Astrocyte of the cerebellum (primary cell): ENCODE measurements at regions not wholly inside any gene's neighbourhood (a gene's known extent, or its start where the extent isn't known, plus 50 kb on each side); places are given as distances from the start of the nearest gene placed in this dataset.
A peak's percentile ranks its signal among the peaks of the same experiment; 100 is the strongest.
"Not testable (repeated sequence)": the region's sequence is repeated elsewhere in the genome, so short reads cannot be mapped to it uniquely, and the experiment has no call there.

Experiments
- DNase-seq: peaks from one replicate; pipeline ENCODE4 v3.0.0-alpha.2; 2011; ENCODE audit warnings: low read depth
- H3K4me3 ChIP-seq: 2 replicates; pipeline ENCODE4 v1.5.1; 2011; ENCODE audit warnings: mild to moderate bottlenecking, low read depth, low read length, moderate library complexity
- CTCF ChIP-seq: IDR thresholded peaks from 2 replicates; pipeline ENCODE4 v1.5.1; 2012; ENCODE audit warnings: low read length, low read depth, moderate library complexity, mild to moderate bottlenecking; ENCODE audit errors: missing control alignments
- in situ Hi-C: cut with HindIII; loops from 2 replicates; pipeline ENCODE4 v1.10.0; 2017; ENCODE audit warnings: low sequenced_read_pairs

- in situ Hi-C loops = no loop called here
- no peak overlapping the region for H3K4me3 ChIP-seq
- peak; percentile 2 for DNase-seq
- TF ChIP-seq CTCF = no peak
Observed at GRCh38 chr14:37824939-37825712, 229.7 kb downstream of the TTC6 start.

DNA sequence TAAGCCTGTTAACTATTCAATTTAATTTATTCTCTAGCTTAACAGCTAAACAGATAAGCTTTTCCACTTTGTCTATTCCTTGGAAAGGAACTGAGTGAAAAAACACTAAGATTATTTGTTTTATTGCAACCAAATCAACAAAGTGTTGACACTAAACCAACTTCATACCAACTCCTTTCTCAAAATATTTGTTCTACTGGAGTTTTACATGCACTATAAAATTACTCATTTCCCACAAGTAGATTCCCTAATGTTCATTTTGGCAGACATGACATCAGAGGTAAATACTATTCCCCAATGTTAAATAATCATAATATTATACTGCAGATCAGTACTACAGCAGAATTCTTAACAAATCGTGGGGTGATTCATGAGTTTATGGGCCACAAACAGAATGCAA, 231.4 kb downstream of the TTC6 start:
- no peak for TF ChIP-seq CTCF
- in situ Hi-C loops = no loop called here
- H3K4me3 ChIP-seq = no peak overlapping the region
- no peak for DNase-seq

GRCh38 chr14:37830271-37830670, 234.8 kb downstream of the TTC6 start:
- no peak overlapping the region for H3K4me3 ChIP-seq
- DNase-seq = no peak
- TF ChIP-seq CTCF = no peak
- in situ Hi-C loops = no loop called here

DNA sequence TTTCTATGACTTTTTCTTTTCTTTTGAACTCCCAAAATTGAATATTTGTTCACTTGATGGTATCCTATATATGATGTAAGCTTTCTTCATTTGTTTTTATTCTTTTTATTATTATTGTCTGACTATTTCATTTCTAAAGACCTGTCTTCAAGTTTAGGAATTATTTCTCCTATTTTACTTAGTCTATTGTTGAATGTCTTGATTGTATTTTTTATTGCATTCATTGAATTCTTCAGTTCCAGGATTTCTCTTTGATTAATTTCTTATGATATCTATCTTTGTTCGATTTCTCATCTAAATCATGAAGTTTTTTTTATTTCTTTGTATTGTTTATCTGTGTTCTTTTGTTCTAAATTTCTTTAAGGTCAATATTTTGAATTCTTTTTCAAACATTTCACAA, 238.8 kb downstream of the TTC6 start:
- in situ Hi-C loops = no loop called here
- no peak for DNase-seq
- H3K4me3 ChIP-seq = no peak overlapping the region
- TF ChIP-seq CTCF = no peak

DNA sequence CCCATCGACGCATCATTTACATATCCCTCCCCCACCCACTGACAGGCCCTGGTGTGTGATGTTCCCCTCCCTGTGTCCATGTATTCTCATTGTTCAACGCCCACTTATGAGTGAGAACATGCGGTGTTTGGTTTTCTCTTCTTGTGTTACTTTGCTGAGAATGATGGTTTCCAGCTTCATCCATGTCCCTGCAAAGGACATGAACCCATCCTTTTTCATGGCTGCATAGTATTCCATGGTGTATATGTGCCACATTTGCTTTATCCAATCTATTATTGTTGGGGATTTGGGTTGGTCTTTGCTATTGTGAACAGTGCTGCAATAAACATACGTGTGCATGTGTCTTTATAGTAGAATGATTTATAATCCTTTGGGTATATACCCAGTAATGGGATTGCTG, 243.3 kb downstream of the TTC6 start:
- in situ Hi-C loops = not testable (repeated sequence)

GRCh38 chr14:37841039-37841438, 245.6 kb downstream of the TTC6 start:
- DNase-seq, H3K4me3 ChIP-seq, in situ Hi-C loops: not testable (repeated sequence)

More for the DNA sequence above, 243.3 kb downstream of the TTC6 start:
- H3K4me3 ChIP-seq, DNase-seq: not testable (repeated sequence)

DNA sequence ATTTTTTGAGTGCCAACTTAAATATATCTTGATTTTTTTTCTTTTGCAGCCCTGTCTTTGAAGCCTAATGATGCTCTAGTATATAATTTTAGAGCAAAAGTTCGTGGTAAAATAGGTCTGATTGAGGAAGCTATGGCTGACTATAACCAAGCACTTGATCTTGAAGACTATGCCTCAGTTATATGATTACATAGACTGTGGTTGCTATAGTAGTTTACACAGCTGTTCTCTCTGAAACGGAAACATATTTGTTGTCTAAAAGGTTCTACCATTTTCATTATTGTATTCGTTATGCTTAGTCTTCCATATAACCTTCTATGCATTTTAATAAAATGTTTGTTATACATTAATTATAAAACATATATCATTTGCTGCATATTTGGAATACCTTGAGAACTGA, 246.7 kb downstream of the TTC6 start:
- no peak overlapping the region for H3K4me3 ChIP-seq
- TF ChIP-seq CTCF = no peak
- in situ Hi-C loops = no loop called here
- no peak for DNase-seq

DNA sequence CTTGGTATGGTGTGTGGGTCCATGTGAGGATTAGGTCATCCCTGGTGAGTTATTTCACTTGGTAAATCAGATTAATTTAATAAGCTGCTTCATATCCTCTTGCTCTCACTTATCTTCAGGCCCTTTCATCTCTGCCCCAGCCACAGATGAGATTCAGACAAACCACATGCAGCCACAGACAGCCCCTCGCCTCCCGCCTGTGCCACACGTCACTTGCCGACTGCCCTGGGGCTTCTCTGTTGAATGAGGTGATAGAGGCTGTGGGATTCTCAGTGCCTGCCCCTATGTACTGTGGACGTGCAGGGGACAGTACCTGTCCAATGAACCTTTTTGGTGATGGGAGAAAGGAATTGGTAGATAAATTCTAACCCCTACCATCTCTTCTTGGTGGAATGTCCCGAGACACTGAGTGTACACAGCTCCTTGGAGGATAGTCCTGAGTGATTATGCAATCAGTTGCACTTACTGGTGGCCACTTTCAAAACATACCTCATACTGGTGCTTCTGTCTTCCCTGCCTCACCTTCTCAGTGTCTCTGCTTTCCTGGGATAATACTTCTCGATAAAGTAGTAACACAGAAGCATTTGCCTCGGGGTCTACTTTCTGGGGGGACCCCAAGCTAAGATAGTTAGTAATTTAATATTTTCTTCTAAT, 248.7 kb downstream of the TTC6 start:
- no peak overlapping the region for H3K4me3 ChIP-seq
- no peak for TF ChIP-seq CTCF
- in situ Hi-C loops = no loop called here
- DNase-seq = no peak
